ENCODE measurements at regions not wholly inside any gene's neighbourhood (a gene's known extent, or its start where the extent isn't known, plus 50 kb on each side); places are given as distances from the start of the nearest gene placed in this dataset.

- H3K36me3 ChIP-seq: no peaks in the 10 kb centered on the region
Observed at GRCh38 chr18:51458861-51459260, 261.4 kb upstream of the MEX3C start.

GRCh38 chr18:51461956-51462355 lies 264.5 kb upstream of the MEX3C start:
- Histone ChIP-seq H3K27me3 (no peaks in the 10 kb centered on the region), H3K4me3 (no peak overlapping the region), H3K9me3 (no peaks in the 10 kb centered on the region), H3K36me3 (no peaks in the 10 kb centered on the region), H3K27ac (no peak overlapping the region), H3K4me1 (no peaks in the 10 kb centered on the region)
- DNase-seq: no peak
- TF ChIP-seq CTCF (IDR thresholded peaks at IDR 0.05) (no peak), POLR2A (IDR thresholded peaks at IDR 0.05) (no peak)
- intact Hi-C loops (cut with DNase I; ENCODE audit: low total_unique reads): no loop called here

More at GRCh38 chr18:51458861-51459260, 261.4 kb upstream of the MEX3C start:
- no peak for DNase-seq
- Histone ChIP-seq H3K4me3 (no peak overlapping the region), H3K9me3 (no peaks in the 10 kb centered on the region), H3K4me1 (no peaks in the 10 kb centered on the region), H3K27me3 (no peaks in the 10 kb centered on the region), H3K27ac (no peak overlapping the region)
- TF ChIP-seq POLR2A (IDR thresholded peaks at IDR 0.05) (no peak), CTCF (IDR thresholded peaks at IDR 0.05) (no peak)
- intact Hi-C loops (cut with DNase I; ENCODE audit: low total_unique reads): no loop called here

GRCh38 chr18:51463483-51464136 lies 266.1 kb upstream of the MEX3C start:
- H3K9me3 ChIP-seq: no peaks in the 10 kb centered on the region
- H3K36me3 ChIP-seq: no peaks in the 10 kb centered on the region
- no peak overlapping the region for H3K4me3 ChIP-seq
- H3K27ac ChIP-seq: no peak overlapping the region
- TF ChIP-seq CTCF (IDR thresholded peaks at IDR 0.05): no peak
- TF ChIP-seq POLR2A (IDR thresholded peaks at IDR 0.05): no peak
- no peaks in the 10 kb centered on the region for H3K27me3 ChIP-seq
- DNase-seq: no peak
- intact Hi-C loops (cut with DNase I; ENCODE audit: low total_unique reads): no loop called here
- no peaks in the 10 kb centered on the region for H3K4me1 ChIP-seq

- H3K36me3 ChIP-seq: no peaks in the 10 kb centered on the region
- DNase-seq: no peak
- no peaks in the 10 kb centered on the region for H3K4me1 ChIP-seq
- no peak overlapping the region for H3K27ac ChIP-seq
- H3K27me3 ChIP-seq: no peaks in the 10 kb centered on the region
- TF ChIP-seq CTCF (IDR thresholded peaks at IDR 0.05) (no peak), POLR2A (IDR thresholded peaks at IDR 0.05) (no peak)
- intact Hi-C loops (cut with DNase I; ENCODE audit: low total_unique reads): no loop called here
- H3K4me3 ChIP-seq: no peak overlapping the region
- H3K9me3 ChIP-seq: no peaks in the 10 kb centered on the region
Observed at GRCh38 chr18:51478908-51479307, 281.4 kb upstream of the MEX3C start.

- no peak for DNase-seq
- no peaks in the 10 kb centered on the region for H3K9me3 ChIP-seq
- H3K4me3 ChIP-seq: no peak overlapping the region
- no peaks in the 10 kb centered on the region for H3K36me3 ChIP-seq
- intact Hi-C loops (cut with DNase I; ENCODE audit: low total_unique reads): no loop called here
- H3K27ac ChIP-seq: no peak overlapping the region
- H3K4me1 ChIP-seq: no peaks in the 10 kb centered on the region
- no peaks in the 10 kb centered on the region for H3K27me3 ChIP-seq
- TF ChIP-seq POLR2A (IDR thresholded peaks at IDR 0.05): no peak
- TF ChIP-seq CTCF (IDR thresholded peaks at IDR 0.05): no peak
Observed at GRCh38 chr18:51479736-51480135, 282.3 kb upstream of the MEX3C start.

All from uterus (tissue), 3 donors.